HK-2 (cell line): ENCODE measurements at regions not wholly inside any gene's neighbourhood (a gene's known extent, or its start where the extent isn't known, plus 50 kb on each side); places are given as distances from the start of the nearest gene placed in this dataset.
"Not testable (repeated sequence)": the region's sequence is repeated elsewhere in the genome, so short reads cannot be mapped to it uniquely, and the experiment has no call there.

Experiments
- DNase-seq: peaks from one replicate; pipeline ENCODE4 v3.0.0-alpha.2; 2018; ENCODE audit not compliant: unreplicated experiment

- DNase-seq = no peak
These were observed 112.8 kb downstream of the DSC3 start for GRCh38 chr18:30929718-30930117.

- DNase-seq = no peak
These were observed 113.5 kb downstream of the DSC3 start for GRCh38 chr18:30929065-30929464.

GRCh38 chr18:30927517-30928075 is 114.9 kb downstream of the DSC3 start:
- no peak for DNase-seq

- no peak for DNase-seq
These were observed 115.5 kb downstream of the DSC3 start for GRCh38 chr18:30927042-30927441.

GRCh38 chr18:30925795-30926194 is 116.7 kb downstream of the DSC3 start:
- no peak for DNase-seq

- DNase-seq = no peak
These were observed 121.8 kb downstream of the DSC3 start for GRCh38 chr18:30920757-30921156.

GRCh38 chr18:30920351-30920750 is 122.2 kb downstream of the DSC3 start:
- no peak for DNase-seq

- no peak for DNase-seq
These were observed 124.9 kb downstream of the DSC3 start for GRCh38 chr18:30917651-30918050.

- DNase-seq = no peak
These were observed 127.1 kb downstream of the DSC3 start for GRCh38 chr18:30915336-30915988.

GRCh38 chr18:30908381-30908780 is 134.2 kb downstream of the DSC3 start:
- no peak for DNase-seq

GRCh38 chr18:30903566-30903965 is 139.0 kb downstream of the DSC3 start:
- peak; percentile 24 for DNase-seq

- DNase-seq = no peak
These were observed 152.8 kb downstream of the DSC3 start for GRCh38 chr18:30889519-30890301.

- no peak for DNase-seq
These were observed 154.2 kb downstream of the DSC3 start for GRCh38 chr18:30888344-30888743.

- DNase-seq = no peak
These were observed 155.5 kb downstream of the DSC3 start for GRCh38 chr18:30886998-30887397.

- DNase-seq = no peak
These were observed 172.1 kb downstream of the DSC3 start for GRCh38 chr18:30870466-30870865.

- DNase-seq = no peak
These were observed 179.6 kb downstream of the DSC3 start for GRCh38 chr18:30862900-30863299.

GRCh38 chr18:30860741-30861140 is 181.8 kb downstream of the DSC3 start:
- no peak for DNase-seq

- DNase-seq = no peak
These were observed 183.5 kb downstream of the DSC3 start for GRCh38 chr18:30859036-30859435.

- no peak for DNase-seq
These were observed 184.0 kb downstream of the DSC3 start for GRCh38 chr18:30858560-30858959.

- no peak for DNase-seq
These were observed 186.8 kb downstream of the DSC3 start for GRCh38 chr18:30855762-30856161.

- no peak for DNase-seq
These were observed 189.6 kb downstream of the DSC3 start for GRCh38 chr18:30852980-30853379.

GRCh38 chr18:30852541-30852940 is 190.0 kb downstream of the DSC3 start:
- DNase-seq = no peak

- DNase-seq = not testable (repeated sequence)
These were observed 203.4 kb downstream of the DSC3 start for GRCh38 chr18:30839056-30839561.
